ENCODE measurements at regions not wholly inside any gene's neighbourhood (a gene's known extent, or its start where the extent isn't known, plus 50 kb on each side); places are given as distances from the start of the nearest gene placed in this dataset.
"Not testable (repeated sequence)": the region's sequence is repeated elsewhere in the genome, so short reads cannot be mapped to it uniquely, and the experiment has no call there.

DNA sequence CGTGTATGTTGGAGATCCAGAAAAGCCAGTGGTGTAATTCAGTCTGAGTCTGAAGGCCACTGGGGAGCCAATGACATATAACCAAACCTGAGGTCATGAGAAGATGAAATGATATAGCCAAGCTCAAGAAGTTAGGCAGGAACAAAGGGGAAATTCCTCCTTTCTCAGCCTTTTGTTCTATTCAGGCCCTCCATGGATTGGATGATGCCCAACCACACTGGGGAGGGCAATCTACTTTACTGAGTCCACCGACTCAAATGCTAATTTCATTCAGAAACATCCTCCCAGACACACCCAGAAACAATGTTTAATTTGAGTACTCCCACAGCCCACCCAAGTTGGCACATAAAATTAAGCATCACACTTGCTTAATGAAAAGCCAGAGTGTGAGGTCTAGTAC, 183.6 kb downstream of the GJA1 start:
- H3K4me3 Mint-ChIP-seq (ENCODE audit: unreplicated experiment), result no peak overlapping the region
- H3K9me3 Mint-ChIP-seq (ENCODE audit: unreplicated experiment), result no peaks in the 10 kb centered on the region
- no peak overlapping the region for H3K27ac Mint-ChIP-seq (ENCODE audit: unreplicated experiment)
- TF ChIP-seq, protein P1, sequence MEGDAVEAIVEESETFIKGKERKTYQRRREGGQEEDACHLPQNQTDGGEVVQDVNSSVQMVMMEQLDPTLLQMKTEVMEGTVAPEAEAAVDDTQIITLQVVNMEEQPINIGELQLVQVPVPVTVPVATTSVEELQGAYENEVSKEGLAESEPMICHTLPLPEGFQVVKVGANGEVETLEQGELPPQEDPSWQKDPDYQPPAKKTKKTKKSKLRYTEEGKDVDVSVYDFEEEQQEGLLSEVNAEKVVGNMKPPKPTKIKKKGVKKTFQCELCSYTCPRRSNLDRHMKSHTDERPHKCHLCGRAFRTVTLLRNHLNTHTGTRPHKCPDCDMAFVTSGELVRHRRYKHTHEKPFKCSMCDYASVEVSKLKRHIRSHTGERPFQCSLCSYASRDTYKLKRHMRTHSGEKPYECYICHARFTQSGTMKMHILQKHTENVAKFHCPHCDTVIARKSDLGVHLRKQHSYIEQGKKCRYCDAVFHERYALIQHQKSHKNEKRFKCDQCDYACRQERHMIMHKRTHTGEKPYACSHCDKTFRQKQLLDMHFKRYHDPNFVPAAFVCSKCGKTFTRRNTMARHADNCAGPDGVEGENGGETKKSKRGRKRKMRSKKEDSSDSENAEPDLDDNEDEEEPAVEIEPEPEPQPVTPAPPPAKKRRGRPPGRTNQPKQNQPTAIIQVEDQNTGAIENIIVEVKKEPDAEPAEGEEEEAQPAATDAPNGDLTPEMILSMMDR (IDR thresholded peaks at IDR 0.05; ENCODE audit: unreplicated experiment), result no peak
- DNase-seq (ENCODE audit: low spot score), result no peak
- H3K4me1 Mint-ChIP-seq (ENCODE audit: unreplicated experiment), result peaks cover 5% of the 10 kb centered on the region
- H3K36me3 Mint-ChIP-seq (ENCODE audit: low read depth, unreplicated experiment), result no peaks in the 10 kb centered on the region
- H3K27me3 Mint-ChIP-seq (ENCODE audit: unreplicated experiment), result peaks cover 3% of the 10 kb centered on the region

DNA sequence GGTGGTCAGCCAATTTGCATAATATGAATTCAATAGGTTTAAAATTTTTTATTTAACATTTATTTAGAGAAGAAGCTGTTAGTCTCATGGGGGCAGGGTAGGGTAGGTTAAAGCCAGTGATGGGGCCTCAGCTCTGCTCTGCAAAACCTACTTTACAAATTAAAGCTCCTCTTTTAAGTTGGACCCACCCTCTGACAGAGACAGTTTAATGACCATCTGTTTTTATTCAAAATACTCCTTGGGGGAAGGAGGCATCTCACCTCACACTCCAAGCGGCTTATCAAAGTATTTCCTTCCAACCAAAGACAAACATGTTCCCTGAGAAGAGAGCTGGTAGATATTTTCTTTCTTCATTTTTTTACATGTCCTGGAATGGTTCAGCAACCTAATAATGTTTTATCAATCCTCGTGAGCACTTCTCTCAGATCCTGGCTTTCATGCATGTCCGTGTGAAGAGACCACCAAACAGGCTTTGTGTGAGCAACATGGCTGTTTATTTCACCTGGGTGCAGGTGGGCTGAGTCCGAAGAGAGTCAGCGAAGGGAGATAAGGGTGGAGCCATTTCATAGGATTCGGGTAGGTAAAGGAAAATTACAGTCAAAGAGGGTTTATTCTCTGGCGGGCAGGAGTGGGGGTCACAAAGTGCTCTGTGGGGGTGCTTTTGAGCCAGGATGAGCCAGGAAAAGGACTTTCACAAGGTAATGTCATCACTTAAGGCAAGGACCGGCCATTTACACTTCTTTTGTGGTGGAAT, 184.7 kb downstream of the GJA1 start:
- TF ChIP-seq, protein P1 (IDR thresholded peaks at IDR 0.05; ENCODE audit: unreplicated experiment), result no peak
- DNase-seq (ENCODE audit: low spot score), result no peak
- H3K36me3 Mint-ChIP-seq (ENCODE audit: low read depth, unreplicated experiment), result peaks cover 5% of the 10 kb centered on the region
- peaks cover 7% of the 10 kb centered on the region for H3K9me3 Mint-ChIP-seq (ENCODE audit: unreplicated experiment)
- peaks cover 3% of the 10 kb centered on the region for H3K27me3 Mint-ChIP-seq (ENCODE audit: unreplicated experiment)
- H3K4me1 Mint-ChIP-seq (ENCODE audit: unreplicated experiment), result peaks cover 5% of the 10 kb centered on the region
- peak overlapping the region; percentile 45 for H3K27ac Mint-ChIP-seq (ENCODE audit: unreplicated experiment)
- no peak overlapping the region for H3K4me3 Mint-ChIP-seq (ENCODE audit: unreplicated experiment)

DNA sequence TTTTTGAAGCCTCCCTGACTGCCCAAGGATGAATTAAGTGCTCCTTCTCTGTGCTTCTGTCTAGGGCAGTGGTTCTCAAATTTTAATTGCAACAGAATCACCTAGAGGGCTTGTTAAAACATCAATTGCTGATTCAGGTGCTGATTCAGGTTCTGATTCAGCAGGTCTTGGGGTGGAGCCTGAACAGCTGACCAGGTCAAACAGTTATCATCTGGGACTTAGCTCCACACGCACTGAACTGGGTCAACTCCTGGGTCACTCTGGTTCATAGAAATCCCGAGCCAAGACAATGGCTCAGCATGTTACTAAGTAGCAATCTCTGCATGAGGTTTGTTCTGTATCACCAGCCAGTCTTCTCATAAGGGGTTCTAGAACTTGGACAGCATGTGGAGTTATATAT, 192.3 kb downstream of the GJA1 start:
- no peaks in the 10 kb centered on the region for H3K4me1 Mint-ChIP-seq (ENCODE audit: unreplicated experiment)
- peaks cover 26% of the 10 kb centered on the region for H3K36me3 Mint-ChIP-seq (ENCODE audit: low read depth, unreplicated experiment)
- H3K27me3 Mint-ChIP-seq (ENCODE audit: unreplicated experiment), result peaks cover 3% of the 10 kb centered on the region
- H3K4me3 Mint-ChIP-seq (ENCODE audit: unreplicated experiment), result no peak overlapping the region
- DNase-seq (ENCODE audit: low spot score), result no peak
- peaks cover 12% of the 10 kb centered on the region for H3K9me3 Mint-ChIP-seq (ENCODE audit: unreplicated experiment)
- H3K27ac Mint-ChIP-seq (ENCODE audit: unreplicated experiment), result no peak overlapping the region
- TF ChIP-seq, protein P1 (IDR thresholded peaks at IDR 0.05; ENCODE audit: unreplicated experiment), result no peak

DNA sequence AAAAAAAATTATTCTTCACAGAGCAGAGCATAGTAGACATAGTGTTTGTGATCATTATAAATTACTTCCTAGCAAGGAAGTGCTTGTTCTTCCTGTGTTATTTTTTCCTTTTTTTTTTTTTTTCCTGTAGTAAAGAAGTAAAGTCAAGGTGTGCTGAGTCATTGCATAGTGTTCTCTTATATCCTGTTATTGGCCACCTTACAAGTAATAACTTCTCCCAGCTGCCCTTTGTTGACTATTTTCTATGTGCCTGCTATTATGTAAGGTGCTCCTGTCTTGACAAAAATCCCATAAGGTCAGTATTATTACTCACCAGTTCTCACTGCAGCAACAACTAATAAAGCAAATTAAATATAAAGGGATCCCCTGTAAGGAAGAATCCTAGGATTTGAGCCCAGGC, 195.3 kb downstream of the GJA1 start:
- no peak for DNase-seq (ENCODE audit: low spot score)
- H3K27ac Mint-ChIP-seq (ENCODE audit: unreplicated experiment), result peak overlapping the region; percentile 81
- no peak overlapping the region for H3K4me3 Mint-ChIP-seq (ENCODE audit: unreplicated experiment)
- peaks cover 14% of the 10 kb centered on the region for H3K9me3 Mint-ChIP-seq (ENCODE audit: unreplicated experiment)
- TF ChIP-seq, protein P1 (IDR thresholded peaks at IDR 0.05; ENCODE audit: unreplicated experiment), result no peak
- H3K36me3 Mint-ChIP-seq (ENCODE audit: low read depth, unreplicated experiment), result peaks cover 21% of the 10 kb centered on the region
- H3K27me3 Mint-ChIP-seq (ENCODE audit: unreplicated experiment), result no peaks in the 10 kb centered on the region
- no peaks in the 10 kb centered on the region for H3K4me1 Mint-ChIP-seq (ENCODE audit: unreplicated experiment)

DNA sequence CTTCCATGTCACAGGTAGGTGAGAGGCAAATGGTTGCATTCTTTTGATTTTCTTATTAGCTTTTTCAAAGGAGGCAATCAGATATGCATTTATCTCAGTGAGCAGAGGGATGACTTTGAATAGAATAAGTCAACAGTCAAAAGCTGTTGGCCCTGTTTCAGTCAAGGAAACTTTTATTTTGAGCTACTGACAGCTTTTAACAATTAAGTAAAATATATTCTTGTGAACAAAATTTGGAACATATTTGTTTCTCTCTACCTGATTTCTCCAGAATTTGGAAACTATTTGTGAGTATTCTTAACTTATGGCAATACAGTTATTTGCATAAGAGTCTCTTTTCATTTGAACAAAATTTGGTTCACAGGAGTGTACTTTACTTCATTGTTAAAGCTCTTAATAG, 196.3 kb downstream of the GJA1 start:
- not testable (repeated sequence) for H3K27ac Mint-ChIP-seq (ENCODE audit: unreplicated experiment); H3K27me3 Mint-ChIP-seq (ENCODE audit: unreplicated experiment); H3K4me1 Mint-ChIP-seq (ENCODE audit: unreplicated experiment); H3K4me3 Mint-ChIP-seq (ENCODE audit: unreplicated experiment); DNase-seq (ENCODE audit: low spot score)
- H3K9me3 Mint-ChIP-seq (ENCODE audit: unreplicated experiment), result peaks cover 23% of the 10 kb centered on the region
- H3K36me3 Mint-ChIP-seq (ENCODE audit: low read depth, unreplicated experiment), result peaks cover 23% of the 10 kb centered on the region
